Esophagus (tissue), 2 donors: ENCODE measurements at regions not wholly inside any gene's neighbourhood (a gene's known extent, or its start where the extent isn't known, plus 50 kb on each side); places are given as distances from the start of the nearest gene placed in this dataset.

Source experiments
- H3K27ac ChIP-seq, 2 donors: one replicate each; pipeline ENCODE4 v1.5.1; 2013; ENCODE audit warnings: low read depth in 2 of 2, mild to moderate bottlenecking in 2 of 2, inconsistent platforms in 1 of 2, low read length in 1 of 2, moderate library complexity in 1 of 2
- H3K27me3 ChIP-seq, 2 donors: one replicate each; pipeline ENCODE4 v1.6.1; 2013; ENCODE audit warnings: low read length in 2 of 2, control low read depth in 1 of 2, mild to moderate bottlenecking in 1 of 2; ENCODE audit not compliant: insufficient read depth in 2 of 2, control insufficient read depth in 1 of 2
- H3K36me3 ChIP-seq, 2 donors: one replicate each; pipeline ENCODE4 v1.6.1; 2013; ENCODE audit warnings: low read length in 1 of 2; ENCODE audit not compliant: control insufficient read depth in 2 of 2, insufficient read depth in 2 of 2
- H3K4me1 ChIP-seq, 2 donors: one replicate each; pipeline ENCODE4 v1.6.1; 2013; ENCODE audit warnings: low read length in 1 of 2; ENCODE audit not compliant: control insufficient read depth in 2 of 2, insufficient read depth in 2 of 2
- H3K4me3 ChIP-seq, 2 donors: one replicate each; pipeline ENCODE4 v1.5.1; 2013; ENCODE audit warnings: low read length in 2 of 2, mild to moderate bottlenecking in 2 of 2, low read depth in 1 of 2, moderate library complexity in 1 of 2
- H3K9me3 ChIP-seq, 2 donors: one replicate each; pipeline ENCODE4 v1.6.1; 2013; ENCODE audit warnings: mild to moderate bottlenecking in 2 of 2, low read depth in 1 of 2, low read length in 1 of 2, moderate library complexity in 1 of 2; ENCODE audit not compliant: control insufficient read depth in 2 of 2, insufficient read depth in 1 of 2
- WGBS, 2 donors: extraction: QIAGEN DNeasy Blood & Tissue Kit; methylation state at CpG; one replicate each; pipeline ENCODE4 v1.1.7; 2013; 5-methylcytosine and 5-hydroxymethylcytosine counted together
- donor health status: healthy with polysubstance abuse.
- donor health status: Bipolar disorder and iron deficiency.

GRCh38 chr9:13952906-13953305, 361.0 kb downstream of the NFIB start:
- 82 to 89% methylated on average over 6 of the region's 6 CpGs for WGBS, 2 donors
- Histone ChIP-seq H3K36me3 (no peaks in the 10 kb centered on the region), H3K4me3 (no peak overlapping the region), H3K27ac (no peak overlapping the region), H3K9me3 (peaks cover 0 to 2% of the 10 kb centered on the region in 2 donors), H3K27me3 (no peaks in the 10 kb centered on the region), H3K4me1 (no peaks in the 10 kb centered on the region)

GRCh38 chr9:13948037-13948436, 365.9 kb downstream of the NFIB start:
- Histone ChIP-seq H3K27ac (no peak overlapping the region), H3K36me3 (no peaks in the 10 kb centered on the region), H3K4me3 (no peak overlapping the region), H3K4me1 (no peaks in the 10 kb centered on the region), H3K27me3 (no peaks in the 10 kb centered on the region), H3K9me3 (peaks cover 0 to 2% of the 10 kb centered on the region in 2 donors)
- 64 to 73% methylated on average over 4 of the region's 4 CpGs for WGBS, 2 donors

GRCh38 chr9:13943176-13943575, 370.8 kb downstream of the NFIB start:
- H3K4me3 ChIP-seq, result no peak overlapping the region
- no peaks in the 10 kb centered on the region for H3K36me3 ChIP-seq
- no peaks in the 10 kb centered on the region for H3K27me3 ChIP-seq
- H3K9me3 ChIP-seq, result no peaks in the 10 kb centered on the region
- H3K27ac ChIP-seq, result no peak overlapping the region
- H3K4me1 ChIP-seq, result no peaks in the 10 kb centered on the region

- no peaks in the 10 kb centered on the region for H3K36me3 ChIP-seq
- H3K4me1 ChIP-seq, result no peaks in the 10 kb centered on the region
- H3K27me3 ChIP-seq, result no peaks in the 10 kb centered on the region
- H3K27ac ChIP-seq, result no peak overlapping the region
- 59 to 61% methylated on average over 4 of the region's 4 CpGs for WGBS, 2 donors
- H3K9me3 ChIP-seq, result no peaks in the 10 kb centered on the region
- no peak overlapping the region for H3K4me3 ChIP-seq
Observed at GRCh38 chr9:13942695-13943094, 371.2 kb downstream of the NFIB start.

DNA sequence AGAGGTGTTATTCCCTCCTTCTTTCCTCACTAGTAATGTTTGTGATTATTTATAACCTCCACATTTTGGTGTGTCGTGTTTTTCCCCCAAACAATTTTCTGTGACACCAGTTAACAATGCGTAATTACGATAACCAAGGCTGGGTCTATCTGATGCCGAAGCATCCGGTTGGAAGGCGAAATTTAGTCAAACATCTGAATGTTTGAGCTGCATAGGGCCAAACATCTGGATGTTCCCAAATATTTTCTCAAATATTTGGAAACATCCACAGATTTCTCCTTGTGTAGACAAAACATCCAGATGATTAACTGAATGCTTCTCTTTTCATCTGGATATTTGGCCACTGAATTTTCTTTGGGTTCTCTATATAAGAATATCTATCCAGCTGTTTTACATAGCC, 371.7 kb downstream of the NFIB start:
- Histone ChIP-seq H3K4me1 (no peaks in the 10 kb centered on the region), H3K4me3 (no peak overlapping the region), H3K9me3 (no peaks in the 10 kb centered on the region), H3K27me3 (no peaks in the 10 kb centered on the region), H3K27ac (no peak overlapping the region), H3K36me3 (no peaks in the 10 kb centered on the region)
- WGBS, 2 donors, result 84 to 88% methylated on average over 6 of the region's 6 CpGs

DNA sequence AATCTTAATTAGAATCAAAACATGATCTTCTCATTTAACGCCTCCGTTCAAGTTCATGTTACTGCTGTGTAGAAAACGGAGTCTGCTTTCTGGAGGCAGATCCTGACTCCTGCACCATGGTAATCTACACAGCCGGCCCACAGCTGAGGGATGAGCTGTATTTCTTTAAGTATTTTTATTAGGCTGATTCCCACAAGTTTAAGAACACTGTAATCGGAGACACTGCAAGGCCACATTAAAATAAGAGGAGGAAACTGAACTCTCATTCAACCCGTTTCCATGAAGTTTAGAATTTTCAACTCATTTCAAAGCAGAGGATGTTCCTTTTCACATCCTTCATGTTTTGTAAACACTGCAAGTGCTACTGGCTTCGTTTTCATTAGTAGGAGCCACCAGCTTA, 372.2 kb downstream of the NFIB start:
- Histone ChIP-seq H3K4me3 (no peak overlapping the region), H3K36me3 (no peaks in the 10 kb centered on the region), H3K27me3 (no peaks in the 10 kb centered on the region), H3K27ac (no peak overlapping the region), H3K4me1 (no peaks in the 10 kb centered on the region), H3K9me3 (no peaks in the 10 kb centered on the region)
- WGBS, 2 donors, result 79 to 80% methylated on average over 7 of the region's 7 CpGs

DNA sequence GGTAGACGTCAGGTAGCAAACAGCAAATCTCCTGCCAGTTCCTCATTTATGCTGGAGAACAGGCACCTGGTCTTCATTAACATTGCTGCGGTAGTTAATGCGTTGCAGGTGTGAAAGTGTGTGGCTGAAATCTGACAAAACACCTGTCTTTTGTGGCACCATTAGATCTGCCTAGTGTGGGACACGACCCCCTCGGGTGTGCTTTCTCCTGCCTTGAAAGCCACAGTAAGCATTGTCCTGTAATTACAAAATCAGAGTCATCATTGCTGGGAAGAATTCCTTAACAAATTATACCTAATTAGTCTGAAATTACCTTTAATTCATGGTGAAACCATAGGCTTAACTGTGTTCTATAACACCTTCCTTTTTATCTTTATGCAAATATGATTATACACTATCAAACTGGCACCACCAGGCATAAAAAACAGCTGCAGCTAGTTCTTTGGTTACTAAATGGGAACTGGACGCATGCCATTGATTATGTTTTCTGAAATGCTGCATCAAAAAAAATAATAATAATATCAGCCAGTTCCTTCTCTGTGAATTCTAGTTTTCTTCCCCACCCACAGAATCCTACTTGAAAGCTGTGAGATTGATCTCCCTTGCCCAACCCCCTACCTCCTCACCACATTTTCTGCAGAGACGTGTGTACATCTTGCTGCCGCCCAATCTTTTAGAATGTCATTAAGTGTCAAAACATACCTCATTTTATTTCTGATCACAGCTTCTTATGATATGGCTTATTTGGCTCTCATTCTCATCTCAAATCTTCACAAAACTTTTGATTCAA, 374.0 kb downstream of the NFIB start:
- H3K27ac ChIP-seq, result no peak overlapping the region
- no peaks in the 10 kb centered on the region for H3K36me3 ChIP-seq
- H3K4me1 ChIP-seq, result no peaks in the 10 kb centered on the region
- no peaks in the 10 kb centered on the region for H3K27me3 ChIP-seq
- H3K9me3 ChIP-seq, result no peaks in the 10 kb centered on the region
- WGBS, 2 donors, result 70 to 85% methylated on average over 8 of the region's 8 CpGs
- H3K4me3 ChIP-seq, result no peak overlapping the region

- H3K9me3 ChIP-seq, result no peaks in the 10 kb centered on the region
- no peaks in the 10 kb centered on the region for H3K4me1 ChIP-seq
- 33 to 39% methylated on average over 1 of the region's 1 CpG for WGBS, 2 donors
- no peak overlapping the region for H3K27ac ChIP-seq
- H3K4me3 ChIP-seq, result no peak overlapping the region
- H3K36me3 ChIP-seq, result no peaks in the 10 kb centered on the region
- no peaks in the 10 kb centered on the region for H3K27me3 ChIP-seq
Observed at GRCh38 chr9:13939134-13939533, 374.8 kb downstream of the NFIB start.

DNA sequence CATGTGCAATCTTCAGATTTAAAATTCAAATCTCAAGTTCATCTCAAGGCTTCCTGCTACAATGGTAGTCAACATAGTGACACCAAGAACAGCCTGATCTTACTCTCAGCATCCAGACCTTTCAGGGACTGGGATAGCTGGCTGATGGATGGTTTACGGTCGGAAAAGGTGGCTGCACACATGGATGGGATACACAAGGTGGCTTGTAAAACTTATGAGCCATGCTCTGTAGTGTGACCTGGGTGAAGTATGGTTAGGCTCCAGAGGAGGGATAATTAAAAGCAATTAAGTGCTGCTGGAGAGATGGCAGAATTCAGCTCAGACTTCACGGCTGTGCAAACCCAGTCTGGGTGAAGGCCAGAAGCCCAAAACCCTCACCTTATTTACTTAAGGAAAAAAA, 379.5 kb downstream of the NFIB start:
- Histone ChIP-seq H3K4me1 (no peaks in the 10 kb centered on the region), H3K36me3 (no peaks in the 10 kb centered on the region), H3K9me3 (no peaks in the 10 kb centered on the region), H3K27ac (no peak overlapping the region), H3K4me3 (no peak overlapping the region), H3K27me3 (no peaks in the 10 kb centered on the region)
- 93 to 95% methylated on average over 3 of the region's 3 CpGs for WGBS, 2 donors

DNA sequence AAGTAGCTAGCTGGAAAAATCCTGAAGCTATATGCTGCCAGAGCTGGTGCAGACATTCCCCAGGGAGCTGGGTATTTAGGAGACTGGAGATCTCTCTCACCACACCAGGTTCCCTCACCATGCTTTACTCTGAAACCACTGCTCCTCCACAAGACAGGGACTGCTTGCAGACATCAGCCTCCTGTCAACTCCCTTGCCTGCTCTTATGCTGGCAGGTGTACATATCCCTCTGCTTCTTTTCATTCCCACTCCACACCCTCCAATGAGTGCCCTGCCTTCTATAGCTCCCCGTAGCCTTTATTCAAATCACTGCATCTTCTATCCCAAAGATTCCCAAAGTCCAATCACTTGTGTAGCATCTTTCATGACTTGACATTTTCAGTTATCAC, 380.7 kb downstream of the NFIB start:
- Histone ChIP-seq H3K27me3 (no peaks in the 10 kb centered on the region), H3K9me3 (no peaks in the 10 kb centered on the region), H3K36me3 (no peaks in the 10 kb centered on the region), H3K4me3 (no peak overlapping the region), H3K4me1 (no peaks in the 10 kb centered on the region), H3K27ac (no peak overlapping the region)
- WGBS, 2 donors, result 90 to 96% methylated on average over 1 of the region's 1 CpG
